PC-3 (cell line): ENCODE measurements at regions not wholly inside any gene's neighbourhood (a gene's known extent, or its start where the extent isn't known, plus 50 kb on each side); places are given as distances from the start of the nearest gene placed in this dataset.
"Not testable (repeated sequence)": the region's sequence is repeated elsewhere in the genome, so short reads cannot be mapped to it uniquely, and the experiment has no call there.

Experiments
- ATAC-seq: fragments of 200-7000 bp; cut with Tn5 transposase; 2 replicates; pipeline ENCODE4 v1.9.1; 2020; ENCODE audit warnings: mild to moderate bottlenecking, moderate library complexity
- BruUV-seq: library from RNA; stranded (reverse); fragments of 400-500 nt; replicated peaks from 2 replicates; lab custom pipeline; 2021; lab: Mats Ljungman, UMichigan
- CTCF ChIA-PET: fragments of 300-600 bp; sonication (Branson Sonifier 250); formaldehyde crosslinking; loops from one replicate; lab custom pipeline; 2022; ENCODE audit warnings: antibody characterized with exemption; lab: Charles Lee
- POLR2A ChIA-PET: fragments of 300-600 bp; sonication (Branson Sonifier 250); formaldehyde crosslinking; loops from one replicate; lab custom pipeline; 2022; ENCODE audit warnings: antibody characterized with exemption; ENCODE audit not compliant: unreplicated experiment; lab: Charles Lee
- DNase-seq: peaks from one replicate; pipeline ENCODE4 v3.0.0-alpha.2; 2015
- H2AFZ ChIP-seq: fragments of 300-600 bp; sonication (generic); 2 replicates; pipeline ENCODE4 v1.6.0; 2016; ENCODE audit warnings: antibody characterized with exemption, low read length
- H3F3A ChIP-seq: fragments of 300-600 bp; sonication (generic); one replicate; pipeline ENCODE4 v1.6.0; 2017; ENCODE audit warnings: antibody characterized with exemption, low read length, control low read depth, mild to moderate bottlenecking; ENCODE audit not compliant: unreplicated experiment
- H3K27ac ChIP-seq: fragments of 300-600 bp; sonication (generic); 2 replicates; pipeline ENCODE4 v1.5.1; 2016; ENCODE audit warnings: mild to moderate bottlenecking, low read length
- H3K27me3 ChIP-seq: fragments of 300-600 bp; sonication (generic); 2 replicates; pipeline ENCODE4 v1.6.1; 2016; ENCODE audit warnings: low read length, mixed read lengths
- H3K36me3 ChIP-seq: fragments of 300-600 bp; sonication (generic); 2 replicates; pipeline ENCODE4 v1.6.1; 2016; ENCODE audit warnings: low read depth, mixed run types, low read length, mixed read lengths
- H3K4me1 ChIP-seq: fragments of 300-600 bp; sonication (generic); 2 replicates; pipeline ENCODE4 v1.5.1; 2016; ENCODE audit warnings: low read length; ENCODE audit not compliant: insufficient read depth
- H3K4me2 ChIP-seq: fragments of 300-600 bp; sonication (generic); 2 replicates; pipeline ENCODE4 v1.6.0; 2016; ENCODE audit warnings: low read length
- H3K4me3 ChIP-seq: fragments of 300-600 bp; sonication (generic); 2 replicates; pipeline ENCODE4 v1.5.1; 2016; ENCODE audit warnings: mild to moderate bottlenecking, low read length, mixed read lengths
- H3K79me2 ChIP-seq: fragments of 300-600 bp; sonication (generic); 2 replicates; pipeline ENCODE4 v1.6.1; 2017; ENCODE audit warnings: low read length, mixed read lengths
- H3K9ac ChIP-seq: fragments of 300-600 bp; sonication (generic); 2 replicates; pipeline ENCODE4 v1.6.0; 2016; ENCODE audit warnings: mild to moderate bottlenecking, low read length
- H3K9me2 ChIP-seq: fragments of 300-600 bp; sonication (generic); replicated peaks from 2 replicates; pipeline ENCODE4 v1.6.1; 2016; ENCODE audit warnings: mixed run types, low read length, mixed read lengths
- H3K9me3 ChIP-seq: fragments of 300-600 bp; sonication (generic); 2 replicates; pipeline ENCODE4 v1.6.1; 2016; ENCODE audit warnings: low read length, mixed read lengths
- H4K20me1 ChIP-seq: fragments of 300-600 bp; sonication (generic); 2 replicates; pipeline ENCODE4 v1.6.1; 2016; ENCODE audit warnings: low read length, mixed read lengths
- CTCF ChIP-seq: fragments of 300-600 bp; sonication (generic); conservative IDR thresholded peaks from 2 replicates; pipeline ENCODE4 v1.5.1; 2017; ENCODE audit warnings: antibody characterized with exemption, low read depth, mild to moderate bottlenecking, low read length
- EZH2 ChIP-seq: fragments of 300-600 bp; sonication (generic); IDR thresholded peaks from one replicate; pipeline ENCODE4 v1.6.1; 2017; ENCODE audit warnings: antibody characterized with exemption, mild to moderate bottlenecking, low read length; ENCODE audit not compliant: unreplicated experiment
- EZH2phosphoT487 ChIP-seq: fragments of 300-600 bp; sonication (generic); IDR thresholded peaks from 2 replicates; pipeline ENCODE4 v1.6.1; 2018; ENCODE audit warnings: mild to moderate bottlenecking, antibody characterized with exemption, low read length, borderline replicate concordance
- intact Hi-C: fragments of 100-400 bp; cut with micrococcal nuclease; formaldehyde crosslinking; loops from 2 replicates; pipeline ENCODE4 v1.9.0; 2023

- CTCF ChIA-PET, result no interaction called here
- no TSS peak for BruUV-seq
- no peaks in the 10 kb centered on the region for H4K20me1 ChIP-seq
These were observed 481.4 kb downstream of the TRHDE start for GRCh38 chr12:72753571-72753970.

GRCh38 chr12:72754026-72754425 lies 481.9 kb downstream of the TRHDE start:
- H3K9ac ChIP-seq, H3K4me2 ChIP-seq, CTCF ChIA-PET, H3K79me2 ChIP-seq, H3K27me3 ChIP-seq, H3F3A ChIP-seq, intact Hi-C loops, H2AFZ ChIP-seq, H3K9me3 ChIP-seq, H3K36me3 ChIP-seq, H4K20me1 ChIP-seq, H3K4me3 ChIP-seq, H3K27ac ChIP-seq, DNase-seq, BruUV-seq, H3K4me1 ChIP-seq, POLR2A ChIA-PET, H3K9me2 ChIP-seq, ATAC-seq: not testable (repeated sequence)

More at GRCh38 chr12:72753571-72753970, 481.4 kb downstream of the TRHDE start:
- 0 out of 2 replicates have a peak, but pooled peaks cover 5% of the 10 kb centered on the region for H3K9me3 ChIP-seq
- no peaks in the 10 kb centered on the region for H3K27me3 ChIP-seq
- no peak overlapping the region for H3K4me2 ChIP-seq
- no peaks in the 10 kb centered on the region for H3K36me3 ChIP-seq
- H3K4me1 ChIP-seq, result no peaks in the 10 kb centered on the region
- no peaks in the 10 kb centered on the region for H3K9me2 ChIP-seq
- H3K79me2 ChIP-seq, result no peaks in the 10 kb centered on the region
- DNase-seq, result no peak
- H3K4me3 ChIP-seq, result no peak overlapping the region
- ATAC-seq, result no peak
- TF ChIP-seq EZH2phosphoT487 (no peak), CTCF (no peak), EZH2 (no peak)
- no peaks in the 10 kb centered on the region for H3F3A ChIP-seq
- POLR2A ChIA-PET, result no interaction called here
- intact Hi-C loops, result no loop called here
- no peak overlapping the region for H2AFZ ChIP-seq
- H3K9ac ChIP-seq, result no peak overlapping the region
- no peak overlapping the region for H3K27ac ChIP-seq

- TF ChIP-seq EZH2phosphoT487 (no peak), EZH2 (no peak), CTCF (no peak)
- CTCF ChIA-PET, result no interaction called here
These were observed 494.3 kb downstream of the TRHDE start for GRCh38 chr12:72766517-72766916.

More at GRCh38 chr12:72766517-72766916, 494.3 kb downstream of the TRHDE start:
- Histone ChIP-seq H2AFZ (no peak overlapping the region), H3K9me2 (no peaks in the 10 kb centered on the region), H4K20me1 (no peaks in the 10 kb centered on the region), H3K79me2 (no peaks in the 10 kb centered on the region), H3K27me3 (no peaks in the 10 kb centered on the region), H3F3A (no peaks in the 10 kb centered on the region), H3K4me2 (no peak overlapping the region), H3K27ac (no peak overlapping the region), H3K9ac (no peak overlapping the region), H3K4me1 (no peaks in the 10 kb centered on the region), H3K4me3 (no peak overlapping the region), H3K36me3 (no peaks in the 10 kb centered on the region), H3K9me3 (no peaks in the 10 kb centered on the region)
- no peak for ATAC-seq
- DNase-seq, result no peak
- intact Hi-C loops, result no loop called here
- BruUV-seq, result no TSS peak
- POLR2A ChIA-PET, result no interaction called here
